Stimulated activated naive CD4-positive, alpha-beta T cell (primary cell): ENCODE measurements at regions not wholly inside any gene's neighbourhood (a gene's known extent, or its start where the extent isn't known, plus 50 kb on each side); places are given as distances from the start of the nearest gene placed in this dataset.
"Not testable (repeated sequence)": the region's sequence is repeated elsewhere in the genome, so short reads cannot be mapped to it uniquely, and the experiment has no call there.

Experiments
- DNase-seq, 6 experiments: peaks; one replicate each; lab custom pipeline; 2025; lab: John Stamatoyannopoulos, UW

- DNase-seq = no peak
Observed at GRCh38 chr1:29934255-29934772, 698.0 kb downstream of the PTPRU start.

DNA sequence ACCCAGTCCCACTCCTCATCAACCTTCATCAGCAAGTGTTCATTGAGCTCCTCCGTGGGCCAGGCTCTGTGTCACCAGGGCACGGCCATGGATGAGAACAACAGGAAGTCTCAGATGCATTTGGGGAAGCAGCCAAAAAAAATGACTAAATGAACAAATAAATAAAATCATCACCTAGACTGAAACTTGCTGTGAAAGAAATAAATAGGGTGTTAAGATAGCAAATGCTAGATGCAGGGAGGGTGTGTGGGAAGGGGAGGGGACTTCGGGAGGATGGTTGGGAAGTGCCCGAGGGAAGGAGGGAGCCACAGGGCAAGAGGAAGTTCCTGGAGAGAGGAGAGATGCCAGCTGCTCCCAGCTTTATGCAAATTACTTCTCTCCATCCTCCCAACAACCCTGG, 696.7 kb downstream of the PTPRU start:
- DNase-seq = no peak

- no peak for DNase-seq
Observed at GRCh38 chr1:29932626-29933025, 696.3 kb downstream of the PTPRU start.

GRCh38 chr1:29931477-29932175, 695.3 kb downstream of the PTPRU start:
- DNase-seq = no peak

DNA sequence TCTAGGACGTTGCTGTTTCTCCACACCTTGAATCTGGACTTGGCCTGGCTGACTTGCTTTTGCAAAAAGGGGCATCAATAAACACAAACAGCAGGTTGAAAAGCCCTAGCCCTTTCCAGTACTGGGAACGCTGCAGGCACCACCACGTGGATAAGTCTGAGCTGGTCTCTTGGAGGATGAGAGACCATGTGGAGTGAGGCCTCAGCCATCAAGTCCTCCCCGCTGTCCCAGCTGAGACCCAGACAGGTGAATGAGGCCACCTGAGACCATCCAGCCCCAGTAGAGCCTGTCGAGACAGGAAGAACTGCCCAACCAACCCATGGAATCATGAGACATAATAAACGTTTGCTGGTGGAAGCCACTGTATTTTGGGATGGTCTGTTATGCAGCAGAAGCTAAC, 688.7 kb downstream of the PTPRU start:
- no peak for DNase-seq

DNA sequence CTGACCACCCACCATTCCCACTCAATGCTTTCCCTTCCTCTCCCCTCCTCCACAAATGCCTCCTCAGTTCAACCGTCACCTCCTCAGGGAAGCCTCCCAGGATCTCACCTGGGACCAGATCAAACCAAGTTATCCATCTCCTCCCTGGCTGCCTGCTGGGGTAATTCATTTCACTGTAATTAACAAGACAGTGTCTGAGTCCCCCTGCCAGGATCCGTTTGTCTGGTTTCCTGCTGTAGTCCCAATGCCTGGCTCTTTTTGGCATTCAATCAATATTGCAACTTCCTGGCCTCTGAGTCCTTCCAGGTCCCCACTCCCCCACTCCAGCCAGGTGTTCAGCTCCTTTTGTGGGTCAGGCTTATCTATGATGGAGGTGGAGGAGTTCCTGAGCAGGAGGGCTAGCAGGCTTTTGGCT, 687.7 kb downstream of the PTPRU start:
- DNase-seq = no peak

- DNase-seq = no peak
Observed at GRCh38 chr1:29921741-29922140, 685.4 kb downstream of the PTPRU start.

DNA sequence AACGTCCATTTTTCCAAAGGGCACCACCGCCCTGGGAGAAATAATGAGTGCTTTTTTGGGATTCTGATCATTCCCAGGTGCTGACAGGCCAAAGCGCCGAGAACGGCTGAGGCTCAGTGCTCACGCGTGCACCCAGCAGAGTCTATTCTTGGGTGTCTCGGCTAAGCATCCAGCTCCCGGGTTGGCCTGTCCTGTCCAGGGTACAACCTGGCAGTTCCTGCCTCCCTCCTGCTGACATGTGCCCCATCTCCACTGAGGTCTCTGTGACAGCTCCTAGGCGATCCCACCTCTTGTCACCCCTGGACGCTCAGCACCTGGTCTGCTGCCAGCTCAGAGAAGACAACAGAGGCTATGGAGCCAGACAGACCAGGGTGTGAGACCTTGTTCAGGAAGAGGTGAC, 684.5 kb downstream of the PTPRU start:
- DNase-seq = no peak

GRCh38 chr1:29920316-29920715, 684.0 kb downstream of the PTPRU start:
- DNase-seq = no peak

- not testable (repeated sequence) for DNase-seq
Observed at GRCh38 chr1:29919041-29919440, 682.7 kb downstream of the PTPRU start.

GRCh38 chr1:29916656-29917369, 680.5 kb downstream of the PTPRU start:
- no peak for DNase-seq

DNA sequence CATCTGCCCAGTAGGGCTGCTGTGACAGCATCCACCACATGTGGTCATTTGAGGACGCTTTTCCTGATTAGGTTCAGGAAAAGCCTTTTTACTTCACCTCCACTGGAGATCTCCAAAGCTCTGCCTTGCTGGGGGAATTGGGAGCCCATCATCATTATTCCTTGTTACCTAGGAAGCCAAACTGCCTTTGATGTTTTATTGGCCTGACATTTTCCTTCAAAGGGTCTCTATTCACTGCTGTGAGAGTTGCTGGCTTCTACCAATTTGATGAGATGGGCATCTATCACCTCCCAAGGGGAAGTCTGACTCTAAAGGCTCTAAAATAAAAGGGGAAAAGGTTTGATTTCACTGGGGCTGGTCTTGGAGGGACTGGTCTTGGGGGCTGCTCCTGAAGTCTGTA, 678.6 kb downstream of the PTPRU start:
- DNase-seq = no peak

GRCh38 chr1:29912425-29912824, 676.1 kb downstream of the PTPRU start:
- no peak for DNase-seq

DNA sequence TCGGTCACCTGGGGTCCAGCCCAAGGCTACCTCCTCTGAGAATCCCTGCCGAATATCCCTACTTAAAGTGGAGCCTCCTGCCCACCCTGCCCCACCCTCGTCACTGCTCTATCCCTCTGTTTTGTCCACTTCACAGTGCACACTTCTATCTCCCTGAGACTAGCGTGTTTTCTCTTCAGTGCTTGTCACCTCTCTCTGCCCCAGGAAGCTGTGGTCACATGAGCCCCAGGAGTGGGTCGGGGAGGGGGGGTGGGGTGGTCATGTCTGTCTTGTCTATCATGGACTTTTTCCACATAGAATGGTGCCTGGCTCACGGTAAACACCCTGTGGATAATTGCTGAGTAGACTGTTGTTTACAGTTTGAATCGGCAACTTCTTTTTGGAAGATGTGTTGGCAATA, 673.6 kb downstream of the PTPRU start:
- DNase-seq = no peak

DNA sequence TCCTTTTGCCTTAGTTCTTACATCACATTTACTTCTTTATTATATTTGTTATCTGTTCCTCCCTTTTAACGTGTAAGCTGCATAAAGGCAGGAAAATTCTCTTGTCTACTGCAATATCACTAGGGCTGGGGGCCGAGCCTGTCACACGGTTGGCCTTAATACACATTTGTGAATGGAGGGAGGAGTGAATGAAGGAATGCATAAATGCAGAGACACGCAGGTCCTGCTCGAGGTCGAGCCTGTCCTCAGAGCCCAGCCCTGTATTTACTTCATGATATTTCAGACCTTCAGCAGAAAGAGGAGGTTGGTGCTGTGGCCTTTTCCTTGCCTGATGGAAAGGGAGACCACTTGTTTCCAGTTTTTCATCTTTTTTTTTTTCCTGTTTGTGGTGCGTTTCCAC, 671.3 kb downstream of the PTPRU start:
- DNase-seq = no peak

GRCh38 chr1:29906927-29907326, 670.6 kb downstream of the PTPRU start:
- no peak for DNase-seq

DNA sequence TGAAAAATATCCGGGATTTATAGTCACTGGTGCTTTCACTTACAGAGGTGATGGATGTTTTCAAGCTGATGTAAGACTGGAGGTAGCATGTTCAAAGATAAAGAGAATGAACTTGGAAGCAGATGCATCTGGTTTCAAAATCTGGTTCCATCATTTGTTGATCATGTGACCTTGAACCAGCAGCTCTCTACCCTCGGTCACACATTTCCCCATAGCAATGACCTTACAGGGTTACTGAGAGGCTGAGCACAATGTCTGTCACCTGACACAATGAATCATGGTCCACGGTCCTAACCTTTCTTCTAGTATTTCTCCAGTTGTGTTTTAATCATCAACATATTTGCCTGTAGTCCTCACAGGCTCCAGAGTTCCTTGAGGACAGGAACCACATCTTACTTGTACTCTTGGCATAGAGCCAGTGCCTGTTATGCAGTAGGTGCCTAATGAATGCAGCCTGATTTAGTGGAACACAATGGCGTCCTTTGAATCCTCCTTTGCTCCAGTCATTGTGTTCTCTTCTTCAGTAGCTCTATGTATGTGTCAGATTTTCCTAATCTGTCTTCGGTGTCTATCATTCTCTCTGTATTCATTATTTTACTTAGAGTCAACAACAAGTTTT, 667.3 kb downstream of the PTPRU start:
- no peak for DNase-seq

DNA sequence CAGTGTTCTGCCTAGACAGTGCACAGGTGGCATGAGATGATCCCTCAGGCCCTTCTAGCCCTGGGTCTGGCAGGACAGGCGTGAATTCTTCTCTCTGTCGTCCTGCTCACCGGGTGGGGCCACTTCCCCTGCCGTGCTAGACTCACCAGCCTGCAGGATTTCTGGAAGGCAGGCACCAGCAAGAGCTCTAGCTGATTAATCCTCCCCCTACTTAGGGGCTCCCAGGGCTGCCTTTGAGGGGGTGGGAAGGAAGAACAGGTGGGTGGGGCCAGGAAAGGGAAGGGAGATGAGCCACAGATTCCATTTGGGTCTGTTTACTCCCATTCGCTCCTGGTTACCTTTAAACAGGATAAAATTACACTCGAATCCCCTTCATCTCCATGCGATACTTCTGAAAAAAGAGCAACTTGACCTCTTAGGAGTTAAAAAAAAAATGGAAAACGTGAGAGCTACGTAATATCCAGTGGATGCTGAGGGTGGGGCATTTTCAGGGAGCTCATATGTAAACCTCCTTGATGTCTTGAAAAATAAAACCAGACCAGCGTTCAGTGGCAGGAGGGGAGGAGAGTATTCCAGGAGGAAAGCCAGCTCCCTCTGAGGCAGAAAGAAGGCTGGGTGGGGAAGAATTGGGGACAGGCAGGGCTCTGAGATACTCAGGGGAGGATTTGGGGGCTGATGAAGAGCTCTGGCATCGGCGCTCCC, 665.5 kb downstream of the PTPRU start:
- DNase-seq = no peak

DNA sequence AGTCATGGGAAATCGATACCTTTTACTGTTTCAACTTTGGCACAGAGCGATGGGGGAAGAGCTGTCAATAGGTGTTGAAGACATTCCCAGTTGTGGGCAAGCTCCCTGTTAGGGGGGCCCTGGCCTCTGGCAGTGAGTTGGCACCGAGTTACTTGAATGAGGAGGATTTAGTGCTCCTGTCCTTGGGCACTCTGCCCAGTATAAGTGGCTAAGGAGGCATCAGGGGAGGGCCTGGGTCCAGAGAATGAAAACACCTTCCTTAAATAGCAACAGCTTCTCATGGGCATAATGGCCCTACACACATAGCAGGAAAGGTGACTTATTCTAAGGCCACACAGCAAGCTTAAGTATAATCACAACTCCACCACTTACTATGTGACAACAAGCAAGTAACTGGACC, 664.4 kb downstream of the PTPRU start:
- DNase-seq = no peak

GRCh38 chr1:29900104-29900679, 663.9 kb downstream of the PTPRU start:
- DNase-seq = no peak

DNA sequence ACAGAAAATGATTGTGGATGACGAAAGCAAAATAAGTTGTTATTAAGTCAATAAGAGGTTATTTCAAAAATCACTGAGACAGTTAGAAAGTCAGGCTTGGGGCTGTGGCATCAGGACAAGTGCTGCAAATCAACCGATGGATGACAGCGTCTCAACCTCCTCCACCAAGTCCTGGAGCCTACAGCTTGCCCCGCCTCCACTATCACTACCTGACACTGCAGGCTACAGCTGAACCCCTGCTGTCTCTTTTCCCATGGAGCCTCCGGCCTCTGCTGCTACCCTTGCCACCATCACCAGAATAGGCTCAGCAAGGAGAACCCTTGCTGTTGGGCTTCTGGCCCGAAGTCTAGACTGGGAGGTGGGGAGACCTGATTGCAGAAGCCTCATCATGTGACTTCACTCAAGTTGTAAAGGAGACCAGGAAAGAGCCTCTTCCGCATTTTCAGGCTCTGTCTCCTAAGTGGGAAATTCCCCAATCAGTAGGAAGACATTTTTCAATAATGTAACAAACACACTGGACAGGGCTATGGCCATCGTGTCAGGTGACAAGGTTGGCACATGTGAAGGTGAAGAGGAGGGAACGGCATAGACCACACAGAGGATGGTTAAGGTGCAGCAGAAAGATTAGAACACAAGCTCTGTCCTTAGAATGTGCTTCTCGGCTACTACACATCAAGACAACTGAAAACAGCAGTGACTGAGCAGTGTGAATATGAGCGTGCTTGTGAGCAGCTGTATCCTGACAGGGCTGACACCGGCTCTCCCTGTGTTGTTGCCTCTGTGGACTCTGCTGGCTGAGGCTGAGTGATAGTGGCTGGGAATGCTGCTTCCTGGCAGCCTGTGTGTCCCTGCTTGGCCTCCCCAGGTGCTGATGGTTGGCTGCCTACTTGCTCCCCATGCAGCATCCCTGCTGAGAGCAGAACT, 660.7 kb downstream of the PTPRU start:
- DNase-seq = no peak
